HepG2 (cell line): ENCODE measurements at regions not wholly inside any gene's neighbourhood (a gene's known extent, or its start where the extent isn't known, plus 50 kb on each side); places are given as distances from the start of the nearest gene placed in this dataset.

Experiments used
- ATAC-seq: fragments of 200-7000 bp; cut with Tn5 transposase; 3 replicates; pipeline ENCODE4 v1.9.1; 2020; ENCODE audit warnings: mild to moderate bottlenecking, moderate library complexity
- BruUV-seq: library from RNA; stranded (reverse); fragments of 400-500 nt; replicated peaks from 2 replicates; lab custom pipeline; 2021; lab: Mats Ljungman, UMichigan
- CTCF ChIA-PET: fragments of 300-600 bp; formaldehyde crosslinking; extraction: SDS; loops from one replicate; lab custom pipeline; 2021; ENCODE audit warnings: low total read pairs, inconsistent platforms, low intra/inter-chr PET ratio; lab: Yijun Ruan, JAX
- POLR2A ChIA-PET: fragments of 350-600 bp; sonication (Branson Sonifier 250); formaldehyde crosslinking; loops from one replicate; lab custom pipeline; 2020; ENCODE audit warnings: antibody characterized with exemption, inconsistent platforms; lab: Yijun Ruan, JAX
- DNase-seq: peaks from one replicate; pipeline ENCODE4 v3.0.0-alpha.2; 2015; ENCODE audit warnings: low spot score
- FAIRE-seq: peaks from 3 replicates; lab custom pipeline; 2011; peaks lifted over from hg19 to GRCh38; lab: Jason Lieb, UNC
- H2AFZ ChIP-seq: one replicate; pipeline ENCODE4 v1.6.1; 2011; ENCODE audit warnings: low read length, inconsistent platforms
- H3K27ac ChIP-seq: fragments of 300-600 bp; 3 replicates; pipeline ENCODE4 v1.8.0; 2011; ENCODE audit warnings: mixed run types, mild to moderate bottlenecking, mixed read lengths, low read length, inconsistent platforms; ENCODE audit not compliant: insufficient read depth; ENCODE audit errors: extremely low read length
- H3K27me3 ChIP-seq, 2 experiments: fragments of 200-600 bp in 1 of 2; 2 replicates in 1 of 2; 3 replicates in 1 of 2; pipeline versions ENCODE4 v1.6.0 to v1.8.0; 2011; ENCODE audit warnings: low read length in 2 of 2, mild to moderate bottlenecking in 2 of 2, moderate library complexity in 2 of 2, inconsistent platforms in 1 of 2; ENCODE audit not compliant: insufficient read depth in 2 of 2, control insufficient read depth in 1 of 2
- H3K36me3 ChIP-seq, 2 experiments: fragments of 200-600 bp in 1 of 2; replicated peaks in 1 of 2; 2 replicates in 1 of 2; 3 replicates in 1 of 2; pipeline versions ENCODE4 v1.5.1 to v1.8.0; 2011; ENCODE audit warnings: low read length in 2 of 2, inconsistent platforms in 1 of 2; ENCODE audit not compliant: insufficient read depth in 2 of 2, control insufficient read depth in 1 of 2
- H3K4me1 ChIP-seq: 2 replicates; pipeline ENCODE4 v1.5.1; 2012; ENCODE audit warnings: low read length, inconsistent platforms; ENCODE audit not compliant: insufficient read depth
- H3K4me2 ChIP-seq: 2 replicates; pipeline ENCODE4 v1.6.0; 2011; ENCODE audit warnings: low read depth, low read length, inconsistent platforms
- H3K4me3 ChIP-seq, 3 experiments: fragments of 200-600 bp in 1 of 3; sonication (generic), shearing (Covaris generic) in 1 of 3; replicated peaks in 1 of 3; 2 replicates each; pipeline ENCODE4 v1.5.1; 2011 to 2016; ENCODE audit warnings: low read length in 3 of 3, inconsistent platforms in 2 of 3, low read depth in 2 of 3, mild to moderate bottlenecking in 2 of 3, control low read depth in 1 of 3, mixed read lengths in 1 of 3; ENCODE audit not compliant: insufficient read depth in 1 of 3
- H3K79me2 ChIP-seq: one replicate; pipeline ENCODE4 v1.6.1; 2011; ENCODE audit warnings: low read length, inconsistent platforms; ENCODE audit not compliant: insufficient read depth
- H3K9ac ChIP-seq: 2 replicates; pipeline ENCODE4 v1.6.0; 2011; ENCODE audit warnings: mild to moderate bottlenecking, low read depth, low read length, inconsistent platforms; ENCODE audit not compliant: insufficient read depth
- H3K9me3 ChIP-seq: 2 replicates; pipeline ENCODE4 v1.5.1; 2012; ENCODE audit warnings: mild to moderate bottlenecking, low read length
- H4K20me1 ChIP-seq: 2 replicates; pipeline ENCODE4 v1.6.0; 2011; ENCODE audit warnings: inconsistent platforms, mild to moderate bottlenecking, low read length, moderate library complexity; ENCODE audit not compliant: insufficient read depth
- ATF3 ChIP-seq: sonication (generic); formaldehyde crosslinking; IDR thresholded peaks from 2 replicates; pipeline ENCODE4 v1.4.0; 2020; ENCODE audit warnings: missing genetic modification reagents
- CENPX ChIP-seq: sonication (generic); formaldehyde crosslinking; IDR thresholded peaks from 2 replicates; pipeline ENCODE4 v1.9.0; 2021; ENCODE audit warnings: mild to moderate bottlenecking, missing genetic modification reagents, moderate library complexity
- EHMT2 ChIP-seq: fragments of 200-600 bp; sonication (generic); IDR thresholded peaks from 2 replicates; pipeline ENCODE4 v1.7.0; 2017; ENCODE audit warnings: antibody characterized with exemption, low read depth, low read length, borderline replicate concordance
- ESRRA ChIP-seq: sonication (generic); formaldehyde crosslinking; IDR thresholded peaks from 2 replicates; pipeline ENCODE4 v1.5.1; 2020; ENCODE audit warnings: mild to moderate bottlenecking, low read depth, missing genetic modification reagents
- ETV5 ChIP-seq: IDR thresholded peaks from 2 replicates; pipeline ENCODE4 v1.6.1; 2018; ENCODE audit warnings: missing biosample characterization, missing genetic modification reagents, inconsistent platforms, borderline replicate concordance
- FOSL1 ChIP-seq: sonication (generic); formaldehyde crosslinking; IDR thresholded peaks from 2 replicates; pipeline ENCODE4 v1.9.0; 2021; ENCODE audit warnings: missing genetic modification reagents, borderline replicate concordance
- HDAC6 ChIP-seq: fragments of 200-600 bp; sonication (generic); IDR thresholded peaks from 2 replicates; pipeline ENCODE4 v1.7.0; 2017; ENCODE audit warnings: mild to moderate bottlenecking, antibody characterized with exemption, low read length, low read depth
- JDP2 ChIP-seq: sonication (generic); formaldehyde crosslinking; IDR thresholded peaks from 2 replicates; pipeline ENCODE4 v1.8.1; 2022; ENCODE audit warnings: missing genetic modification reagents, borderline replicate concordance
- MBD4 ChIP-seq: IDR thresholded peaks from 2 replicates; pipeline ENCODE4 v1.6.1; 2012; ENCODE audit warnings: low read length, inconsistent platforms, borderline replicate concordance
- MIER3 ChIP-seq: IDR thresholded peaks from 2 replicates; pipeline ENCODE4 v1.6.1; 2016; ENCODE audit warnings: missing compliant biosample characterization, borderline replicate concordance
- NAIF1 ChIP-seq: sonication (generic); formaldehyde crosslinking; IDR thresholded peaks from 2 replicates; pipeline ENCODE4 v1.5.0; 2020; ENCODE audit warnings: mild to moderate bottlenecking, missing genetic modification reagents, borderline replicate concordance
- RBFOX2 ChIP-seq: fragments of 200-400 bp; formaldehyde crosslinking; IDR thresholded peaks from 2 replicates; pipeline ENCODE4 v1.6.1; 2017; ENCODE audit warnings: low read depth, mild to moderate bottlenecking, low read length
- STAG1 ChIP-seq: sonication (generic); formaldehyde crosslinking; IDR thresholded peaks from 2 replicates; pipeline ENCODE4 v1.4.0; 2020; ENCODE audit warnings: missing genetic modification reagents
- ZBTB37 ChIP-seq: sonication (generic); formaldehyde crosslinking; IDR thresholded peaks from 2 replicates; pipeline ENCODE4 v1.4.0; 2020; ENCODE audit warnings: mild to moderate bottlenecking, missing genetic modification reagents
- ZNF10 ChIP-seq: sonication (generic); formaldehyde crosslinking; IDR thresholded peaks from 2 replicates; pipeline ENCODE4 v1.4.0; 2020; ENCODE audit warnings: mild to moderate bottlenecking, low read depth, missing genetic modification reagents, borderline replicate concordance
- ZNF292 ChIP-seq: sonication (generic); formaldehyde crosslinking; IDR thresholded peaks from 2 replicates; pipeline ENCODE4 v1.8.1; 2022; ENCODE audit warnings: mild to moderate bottlenecking, low read depth, missing genetic modification reagents, borderline replicate concordance
- ZNF326 ChIP-seq: sonication (generic); formaldehyde crosslinking; IDR thresholded peaks from 2 replicates; pipeline ENCODE4 v1.4.0; 2020; ENCODE audit warnings: missing genetic modification reagents, borderline replicate concordance
- ZNF441 ChIP-seq: sonication (generic); formaldehyde crosslinking; IDR thresholded peaks from 2 replicates; pipeline ENCODE4 v1.7.0; 2021; ENCODE audit warnings: missing genetic modification reagents, borderline replicate concordance
- ZNF552 ChIP-seq: sonication (generic); formaldehyde crosslinking; IDR thresholded peaks from 2 replicates; pipeline ENCODE4 v1.9.0; 2022; ENCODE audit warnings: missing genetic modification reagents, mild to moderate bottlenecking, borderline replicate concordance
- ZNF761 ChIP-seq: sonication (generic); formaldehyde crosslinking; conservative IDR thresholded peaks from 2 replicates; pipeline ENCODE4 v1.4.0; 2020; ENCODE audit warnings: mild to moderate bottlenecking, missing genetic modification reagents
- WGBS: methylation state at CpG from one replicate; pipeline ENCODE4 v1.1.6; 2017; ENCODE audit warnings: low lambda C conversion rate; 5-methylcytosine and 5-hydroxymethylcytosine counted together
- in situ Hi-C: cut with HindIII; loops from 2 replicates; pipeline ENCODE4 v1.10.0; 2017; ENCODE audit warnings: low pct_unique_long_range_greater_than_20kb; ENCODE audit not compliant: extremely low pct_ligation_motif_present
- intact Hi-C: fragments of 100-400 bp; cut with micrococcal nuclease; formaldehyde crosslinking; loops from one replicate; pipeline ENCODE4 v1.10.0; 2022; ENCODE audit not compliant: unreplicated experiment

DNA sequence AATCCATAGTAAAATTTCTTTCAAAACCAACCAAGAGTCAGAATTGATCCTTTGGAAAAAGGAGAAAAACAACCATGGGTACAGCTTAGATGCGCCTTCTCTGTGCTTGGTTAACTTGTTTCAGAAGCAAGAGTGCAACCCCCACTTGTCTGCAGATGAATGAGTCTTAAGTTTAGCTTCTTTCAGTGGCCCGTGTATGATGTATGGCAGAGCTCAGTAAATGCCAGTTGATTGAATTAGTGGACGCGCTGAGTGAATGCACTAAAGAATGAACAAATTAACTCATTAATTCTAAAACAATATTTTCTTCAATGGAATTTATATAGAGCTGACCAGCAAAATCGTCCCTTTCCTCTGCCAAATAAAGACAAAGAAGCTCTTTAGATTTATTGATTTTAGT lies 67.0 kb upstream of the ARHGEF3 start:
- POLR2A ChIA-PET: no interaction called here
- peaks cover 23% of the 10 kb centered on the region for H3K4me1 ChIP-seq
- in situ Hi-C loops: no loop called here
- TF ChIP-seq HDAC6: no peak
- no peak for TF ChIP-seq RBFOX2
- TF ChIP-seq ATF3 (CRISPR knock-in tag): no peak
- no peak for TF ChIP-seq MIER3 (CRISPR knock-in tag)
- TF ChIP-seq ZNF552 (CRISPR knock-in tag): no peak
- TF ChIP-seq EHMT2: no peak
- TF ChIP-seq ESRRA: no peak
- TF ChIP-seq, all 625 proteins: peak for 0
- no peak for ATAC-seq
- Histone ChIP-seq H3K36me3 (no peaks in the 10 kb centered on the region), H3K27ac (no peak overlapping the region), H2AFZ (no peak overlapping the region), H3K79me2 (no peaks in the 10 kb centered on the region), H3K9me3 (no peaks in the 10 kb centered on the region), H3K9ac (no peak overlapping the region), H3K4me3 (no peak overlapping the region), H4K20me1 (no peaks in the 10 kb centered on the region), H3K4me2 (no peak overlapping the region), H3K27me3 (no peaks in the 10 kb centered on the region)
- BruUV-seq: no TSS peak
- 96% methylated on average over 5 of the region's 5 CpGs for WGBS
- intact Hi-C loops: no loop called here
- DNase-seq: no peak
- no peak for FAIRE-seq
- CTCF ChIA-PET: no interaction called here

GRCh38 chr3:56867671-56868070 lies 65.9 kb upstream of the ARHGEF3 start:
- Histone ChIP-seq H3K36me3 (no peaks in the 10 kb centered on the region), H3K9ac (no peak overlapping the region), H3K79me2 (no peaks in the 10 kb centered on the region), H2AFZ (no peak overlapping the region), H3K4me2 (no peak overlapping the region), H3K27me3 (no peaks in the 10 kb centered on the region), H4K20me1 (no peaks in the 10 kb centered on the region)
- in situ Hi-C loops: no loop called here
- FAIRE-seq: no peak
- CTCF ChIA-PET: no interaction called here
- no peak for TF ChIP-seq NAIF1
- TF ChIP-seq ZNF10: no peak
- no peak for TF ChIP-seq ETV5 (CRISPR knock-in tag)
- no peak for TF ChIP-seq ZNF761 (CRISPR knock-in tag)
- TF ChIP-seq MBD4: no peak
- no peak for TF ChIP-seq ZBTB37 (CRISPR knock-in tag)
- no peak for TF ChIP-seq CENPX (CRISPR knock-in tag)
- no peak for TF ChIP-seq FOSL1 (CRISPR knock-in tag)
- TF ChIP-seq STAG1 (CRISPR knock-in tag): no peak
- no peak for TF ChIP-seq ZNF292 (CRISPR knock-in tag)
- no peak for TF ChIP-seq ZNF441 (CRISPR knock-in tag)
- TF ChIP-seq JDP2 (CRISPR knock-in tag): no peak
- TF ChIP-seq ZNF326: no peak
- TF ChIP-seq, all 625 proteins: peak for 0
- Histone ChIP-seq H3K4me1 (peaks cover 29% of the 10 kb centered on the region), H3K4me3 (no peak overlapping the region), H3K9me3 (no peaks in the 10 kb centered on the region), H3K27ac (no peak overlapping the region)
- BruUV-seq: no TSS peak
- ATAC-seq: no peak
- 99% methylated on average over 4 of the region's 4 CpGs for WGBS
- POLR2A ChIA-PET: no interaction called here
- no peak for DNase-seq
- intact Hi-C loops: no loop called here
